A549 (cell line): ENCODE measurements at regions not wholly inside any gene's neighbourhood (a gene's known extent, or its start where the extent isn't known, plus 50 kb on each side); places are given as distances from the start of the nearest gene placed in this dataset.

Experiments
- ATAC-seq, 2 experiments: fragments of 200-7000 bp in 1 of 2; fragments of >200 bp in 1 of 2; cut with Nextera tagmentation in 1 of 2; cut with Tn5 transposase in 1 of 2; 3 replicates each; pipeline versions ENCODE4 v1.8.0 to v1.9.1; 2018 to 2020; ENCODE audit warnings: mild to moderate bottlenecking in 1 of 2, moderate library complexity in 1 of 2
- CTCF ChIA-PET: fragments of 300-600 bp; sonication (Branson Sonifier 250); formaldehyde crosslinking; extraction: SDS; loops from one replicate; lab custom pipeline; 2021; ENCODE audit warnings: antibody characterized with exemption, inconsistent platforms; lab: Yijun Ruan, JAX
- POLR2A ChIA-PET: fragments of 350-600 bp; formaldehyde crosslinking; extraction: SDS; loops from one replicate; lab custom pipeline; 2021; ENCODE audit warnings: antibody characterized with exemption, inconsistent platforms; lab: Yijun Ruan, JAX
- DNase-seq, 2 experiments: peaks; one replicate each; pipeline versions ENCODE4 v3.0.0 to v3.0.0-alpha.2; 2011 to 2016; ENCODE audit warnings: low read depth in 1 of 2, low spot score in 1 of 2
- FAIRE-seq: peaks from 2 replicates; lab custom pipeline; 2011; peaks lifted over from hg19 to GRCh38; lab: Jason Lieb, UNC
- H3K27ac ChIP-seq, 2 experiments: fragments of >200 bp; sonication (Bioruptor Twin); formaldehyde crosslinking; 3 replicates each; pipeline ENCODE4 v1.5.1; 2016 to 2017
- H3K4me1 ChIP-seq: fragments of >200 bp; sonication (Bioruptor Twin); formaldehyde crosslinking; 3 replicates; pipeline ENCODE4 v1.6.1; 2016
- H3K4me2 ChIP-seq: fragments of >200 bp; sonication (Bioruptor Twin); formaldehyde crosslinking; 3 replicates; pipeline ENCODE4 v1.6.1; 2016
- H3K4me3 ChIP-seq: fragments of >200 bp; sonication (Bioruptor Twin); formaldehyde crosslinking; 3 replicates; pipeline ENCODE4 v1.5.1; 2016
- H3K9me3 ChIP-seq: fragments of >200 bp; sonication (Bioruptor Twin); formaldehyde crosslinking; 3 replicates; pipeline ENCODE4 v1.6.1; 2016
- CBX2 ChIP-seq: fragments of 200-600 bp; sonication (generic); IDR thresholded peaks from 2 replicates; pipeline ENCODE4 v1.6.1; 2016; ENCODE audit warnings: low read depth, mild to moderate bottlenecking, borderline replicate concordance
- CBX8 ChIP-seq: fragments of 200-600 bp; sonication (generic); IDR thresholded peaks from 2 replicates; pipeline ENCODE4 v1.6.1; 2016
- CEBPB ChIP-seq, 2 experiments: fragments of >200 bp in 1 of 2; sonication (Bioruptor Twin) in 1 of 2; formaldehyde crosslinking in 1 of 2; IDR thresholded peaks; 2 replicates each; pipeline ENCODE4 v1.6.1; 2012 to 2016
- CHD4 ChIP-seq: fragments of 200-600 bp; sonication (generic); IDR thresholded peaks from 2 replicates; pipeline ENCODE4 v1.6.1; 2016; ENCODE audit warnings: antibody characterized with exemption, mild to moderate bottlenecking, borderline replicate concordance
- CTCF ChIP-seq: fragments of >200 bp; sonication (Bioruptor Twin); formaldehyde crosslinking; IDR thresholded peaks from 3 replicates; pipeline ENCODE4 v1.5.1; 2016
- EHF ChIP-seq: fragments of 250-450 bp; sonication (Bioruptor Pico); IDR thresholded peaks from 2 replicates; pipeline ENCODE4 v1.5.0; 2020; ENCODE audit warnings: mild to moderate bottlenecking
- EHMT2 ChIP-seq: fragments of 200-600 bp; sonication (generic); IDR thresholded peaks from 2 replicates; pipeline ENCODE4 v1.6.1; 2016; ENCODE audit warnings: antibody characterized with exemption, low read depth, mild to moderate bottlenecking, moderate library complexity
- EP300 ChIP-seq, 2 experiments: fragments of >200 bp; sonication (Bioruptor Twin); formaldehyde crosslinking; IDR thresholded peaks; 2 replicates in 1 of 2; 3 replicates in 1 of 2; pipeline ENCODE4 v1.6.1; 2016 to 2017
- FOSB ChIP-seq: fragments of 250-450 bp; sonication (Bioruptor Pico); IDR thresholded peaks from 2 replicates; pipeline ENCODE4 v1.5.0; 2020; ENCODE audit warnings: mild to moderate bottlenecking, moderate library complexity
- FOSL2 ChIP-seq, 2 experiments: fragments of 450-650 bp in 1 of 2; fragments of >200 bp in 1 of 2; sonication (Bioruptor Twin) in 1 of 2; formaldehyde crosslinking; IDR thresholded peaks; 2 replicates each; pipeline versions ENCODE4 v1.5.0 to v1.6.1; 2016 to 2020; ENCODE audit warnings: mild to moderate bottlenecking in 1 of 2, moderate library complexity in 1 of 2
- HDAC2 ChIP-seq: fragments of 200-600 bp; sonication (generic); IDR thresholded peaks from 2 replicates; pipeline ENCODE4 v1.6.1; 2016
- HOXB5 ChIP-seq: fragments of 250-450 bp; sonication (Bioruptor Pico); IDR thresholded peaks from 2 replicates; pipeline ENCODE4 v1.5.0; 2020; ENCODE audit warnings: mild to moderate bottlenecking, moderate library complexity
- JUN ChIP-seq, 2 experiments: fragments of >200 bp; sonication (Bioruptor Twin); formaldehyde crosslinking; IDR thresholded peaks; 2 replicates in 1 of 2; 3 replicates in 1 of 2; pipeline ENCODE4 v1.6.1; 2016 to 2017
- MAZ ChIP-seq: fragments of 150-350 bp; IDR thresholded peaks from 2 replicates; pipeline ENCODE4 v1.6.1; 2014; ENCODE audit warnings: antibody characterized with exemption, low read depth, low read length, borderline replicate concordance
- MYC ChIP-seq: IDR thresholded peaks from 2 replicates; pipeline ENCODE4 v1.6.1; 2012; ENCODE audit warnings: mild to moderate bottlenecking, inconsistent platforms, low read length, improper control_type of control experiment, borderline replicate concordance
- PHF8 ChIP-seq: fragments of 200-600 bp; sonication (generic); IDR thresholded peaks from 2 replicates; pipeline ENCODE4 v1.6.1; 2016; ENCODE audit warnings: low read depth, mild to moderate bottlenecking, antibody characterized with exemption, moderate library complexity, borderline replicate concordance
- POLR2AphosphoS2 ChIP-seq: conservative IDR thresholded peaks from 2 replicates; pipeline ENCODE4 v1.6.1; 2012; ENCODE audit warnings: low read length, improper control_type of control experiment, inconsistent platforms
- RAD21 ChIP-seq, 2 experiments: fragments of >200 bp in 1 of 2; sonication (Bioruptor Twin) in 1 of 2; formaldehyde crosslinking in 1 of 2; IDR thresholded peaks in 1 of 2; conservative IDR thresholded peaks in 1 of 2; 2 replicates in 1 of 2; 3 replicates in 1 of 2; pipeline ENCODE4 v1.6.1; 2012 to 2018; ENCODE audit warnings: inconsistent platforms in 1 of 2
- RARB ChIP-seq: fragments of 250-450 bp; sonication (Bioruptor Pico); IDR thresholded peaks from 2 replicates; pipeline ENCODE4 v1.8.0; 2021; ENCODE audit warnings: mild to moderate bottlenecking, moderate library complexity
- RCOR1 ChIP-seq: fragments of 150-350 bp; IDR thresholded peaks from 2 replicates; pipeline ENCODE4 v1.6.1; 2014; ENCODE audit warnings: antibody characterized with exemption, low read length, low read depth
- RNF2 ChIP-seq: fragments of 200-600 bp; sonication (generic); IDR thresholded peaks from 2 replicates; pipeline ENCODE4 v1.6.1; 2016; ENCODE audit warnings: low read depth, mild to moderate bottlenecking, antibody characterized with exemption, moderate library complexity, borderline replicate concordance
- TFCP2L1 ChIP-seq: fragments of 250-450 bp; sonication (Bioruptor Pico); IDR thresholded peaks from 2 replicates; pipeline ENCODE4 v1.5.0; 2021; ENCODE audit warnings: mild to moderate bottlenecking
- ZC3H11A ChIP-seq: fragments of 450-650 bp; IDR thresholded peaks from 2 replicates; pipeline ENCODE4 v1.6.1; 2014; ENCODE audit warnings: antibody characterized with exemption, mild to moderate bottlenecking
- WGBS: methylation state at CpG from one replicate; pipeline ENCODE4 v1.1.6; 2017; ENCODE audit errors: missing lambda C conversion rate; 5-methylcytosine and 5-hydroxymethylcytosine counted together
- TF ChIP-seq, protein P1 (sequence below): fragments of >200 bp; sonication (Bioruptor Twin); formaldehyde crosslinking; IDR thresholded peaks from 2 replicates; pipeline ENCODE4 v1.6.1; 2016
- TF ChIP-seq, protein P2 (sequence below): fragments of 150-350 bp; IDR thresholded peaks from 2 replicates; pipeline ENCODE4 v1.6.1; 2014; ENCODE audit warnings: low read depth, mild to moderate bottlenecking, low read length
- TF ChIP-seq, protein P3 (sequence below): fragments of 250-450 bp; sonication (Bioruptor Pico); IDR thresholded peaks from 2 replicates; pipeline ENCODE4 v1.5.0; 2021; ENCODE audit warnings: mild to moderate bottlenecking, moderate library complexity, borderline replicate concordance

DNA sequence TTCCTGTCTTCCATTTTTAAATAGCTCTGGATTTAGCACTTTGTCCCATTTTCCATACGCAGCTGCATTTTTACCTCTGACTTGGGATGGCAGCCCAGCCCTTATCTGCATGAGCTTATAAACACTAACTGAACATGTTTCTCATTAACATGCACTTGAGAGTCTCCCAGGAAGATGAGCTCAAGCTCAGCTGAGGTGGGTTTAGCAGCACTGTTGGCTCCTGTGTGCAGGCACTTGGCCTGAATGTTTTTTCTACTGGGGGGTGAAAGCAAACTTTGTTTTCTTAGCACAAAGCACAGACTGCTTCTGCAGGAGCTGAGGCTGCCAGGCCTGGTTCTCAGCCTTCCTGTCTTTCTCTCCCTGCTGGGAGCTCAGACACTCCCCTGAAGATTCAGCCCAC is 1093.6 kb upstream of the AUTS2 start:
- H3K9me3 ChIP-seq = peaks cover 14% of the 10 kb centered on the region; the same call in 2 of the 3 replicates
- H3K27ac ChIP-seq = no peak overlapping the region
- no peak for TF ChIP-seq FOSL2 (IDR thresholded peaks at IDR 0.05)
- no peak for TF ChIP-seq FOSL2 (CRISPR knock-in tag; IDR thresholded peaks at IDR 0.05)
- TF ChIP-seq EHF = no peak
- TF ChIP-seq RCOR1 = no peak
- TF ChIP-seq CEBPB (IDR thresholded peaks at IDR 0.05) = no peak
- TF ChIP-seq MAZ = no peak
- TF ChIP-seq EP300 (IDR thresholded peaks at IDR 0.05) = no peak
- no peak for TF ChIP-seq EHMT2
- no peak overlapping the region for H3K4me2 ChIP-seq
- POLR2A ChIA-PET = no interaction called here
- CTCF ChIA-PET = no interaction called here
- H3K4me1 ChIP-seq = no peaks in the 10 kb centered on the region
- FAIRE-seq = no peak
- no peak overlapping the region for H3K4me3 ChIP-seq
- WGBS = 88% methylated on average over 1 of the region's 1 CpG
- no peak for DNase-seq
- no peak for ATAC-seq

DNA sequence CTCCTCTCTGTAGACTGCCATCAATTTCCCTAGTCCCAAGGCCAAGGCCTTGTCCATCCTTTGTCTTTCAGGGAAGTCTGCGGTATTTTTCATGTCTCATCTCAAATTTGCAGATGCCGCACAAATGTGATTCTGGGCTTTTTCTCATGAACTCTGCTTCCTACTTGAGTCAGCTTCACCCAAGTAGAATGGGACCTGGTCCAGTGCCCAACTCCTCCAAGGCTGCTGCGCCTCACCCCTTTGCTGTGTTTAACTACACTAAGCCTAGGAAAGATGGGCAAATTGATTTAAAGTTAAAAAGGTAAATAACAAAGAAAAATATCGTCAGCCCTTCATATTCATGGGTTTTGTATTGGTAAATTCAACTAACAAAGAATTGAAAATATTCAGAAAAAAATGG is 1092.6 kb upstream of the AUTS2 start:
- no peak for TF ChIP-seq MAZ
- TF ChIP-seq PHF8 = no peak
- no peak for TF ChIP-seq CBX2
- TF ChIP-seq RNF2 = no peak
- TF ChIP-seq MYC = no peak
- no peak for TF ChIP-seq EP300 (IDR thresholded peaks at IDR 0.05)
- TF ChIP-seq ZC3H11A = no peak
- no peak for TF ChIP-seq CHD4
- TF ChIP-seq, protein P1, sequence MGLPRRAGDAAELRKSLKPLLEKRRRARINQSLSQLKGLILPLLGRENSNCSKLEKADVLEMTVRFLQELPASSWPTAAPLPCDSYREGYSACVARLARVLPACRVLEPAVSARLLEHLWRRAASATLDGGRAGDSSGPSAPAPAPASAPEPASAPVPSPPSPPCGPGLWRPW = no peak
- no peak for TF ChIP-seq POLR2AphosphoS2
- TF ChIP-seq, protein P2, sequence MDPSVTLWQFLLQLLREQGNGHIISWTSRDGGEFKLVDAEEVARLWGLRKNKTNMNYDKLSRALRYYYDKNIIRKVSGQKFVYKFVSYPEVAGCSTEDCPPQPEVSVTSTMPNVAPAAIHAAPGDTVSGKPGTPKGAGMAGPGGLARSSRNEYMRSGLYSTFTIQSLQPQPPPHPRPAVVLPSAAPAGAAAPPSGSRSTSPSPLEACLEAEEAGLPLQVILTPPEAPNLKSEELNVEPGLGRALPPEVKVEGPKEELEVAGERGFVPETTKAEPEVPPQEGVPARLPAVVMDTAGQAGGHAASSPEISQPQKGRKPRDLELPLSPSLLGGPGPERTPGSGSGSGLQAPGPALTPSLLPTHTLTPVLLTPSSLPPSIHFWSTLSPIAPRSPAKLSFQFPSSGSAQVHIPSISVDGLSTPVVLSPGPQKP = no peak
- TF ChIP-seq EHF = no peak
- TF ChIP-seq TFCP2L1 (CRISPR knock-in tag) = no peak
- TF ChIP-seq JUN (IDR thresholded peaks at IDR 0.05) = no peak
- ATAC-seq = no peak
- POLR2A ChIA-PET = no interaction called here
- no peak overlapping the region for H3K4me2 ChIP-seq
- no peaks in the 10 kb centered on the region for H3K4me1 ChIP-seq
- H3K9me3 ChIP-seq = peaks cover 16% of the 10 kb centered on the region; the same call in 2 of the 3 replicates
- CTCF ChIA-PET = interaction anchor here (0.6 kb wide), 1 partner anchor 107 kb away, joined by 3 read pairs; no protein-coding TSS in a partner anchor
- no peak for DNase-seq
- 56% methylated on average over 4 of the region's 4 CpGs for WGBS
- H3K27ac ChIP-seq = no peak overlapping the region
- no peak for FAIRE-seq
- H3K4me3 ChIP-seq = no peak overlapping the region

DNA sequence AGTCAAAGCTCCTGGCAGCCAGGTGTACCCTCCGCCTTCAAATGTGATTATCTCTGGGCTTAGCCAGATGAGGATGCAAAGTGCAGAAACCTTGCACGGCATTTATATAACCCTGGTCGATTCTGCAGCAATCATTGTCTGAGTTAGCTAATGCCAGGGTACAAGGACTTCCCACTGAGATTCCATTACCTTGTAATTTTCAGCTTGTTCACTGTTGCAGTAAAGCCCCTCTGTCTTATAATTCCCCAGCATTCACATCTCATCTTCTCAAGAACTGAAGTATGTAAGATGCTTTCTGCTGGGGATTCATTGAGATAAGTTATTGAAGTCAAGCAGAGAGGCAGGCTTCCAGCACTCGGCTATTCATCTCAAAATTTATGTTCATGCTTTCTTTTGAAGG is 1090.6 kb upstream of the AUTS2 start:
- CTCF ChIA-PET = interaction anchor here (0.6 kb wide), 1 partner anchor 650 kb away, joined by 3 read pairs; no protein-coding TSS in a partner anchor
- no peak for FAIRE-seq
- POLR2A ChIA-PET = no interaction called here

More for the DNA sequence above, 1090.6 kb upstream of the AUTS2 start:
- TF ChIP-seq CBX8 = no peak
- TF ChIP-seq, protein P3, sequence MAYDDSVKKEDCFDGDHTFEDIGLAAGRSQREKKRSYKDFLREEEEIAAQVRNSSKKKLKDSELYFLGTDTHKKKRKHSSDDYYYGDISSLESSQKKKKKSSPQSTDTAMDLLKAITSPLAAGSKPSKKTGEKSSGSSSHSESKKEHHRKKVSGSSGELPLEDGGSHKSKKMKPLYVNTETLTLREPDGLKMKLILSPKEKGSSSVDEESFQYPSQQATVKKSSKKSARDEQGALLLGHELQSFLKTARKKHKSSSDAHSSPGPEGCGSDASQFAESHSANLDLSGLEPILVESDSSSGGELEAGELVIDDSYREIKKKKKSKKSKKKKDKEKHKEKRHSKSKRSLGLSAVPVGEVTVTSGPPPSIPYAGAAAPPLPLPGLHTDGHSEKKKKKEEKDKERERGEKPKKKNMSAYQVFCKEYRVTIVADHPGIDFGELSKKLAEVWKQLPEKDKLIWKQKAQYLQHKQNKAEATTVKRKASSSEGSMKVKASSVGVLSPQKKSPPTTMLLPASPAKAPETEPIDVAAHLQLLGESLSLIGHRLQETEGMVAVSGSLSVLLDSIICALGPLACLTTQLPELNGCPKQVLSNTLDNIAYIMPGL = no peak
- TF ChIP-seq RNF2 = no peak
- TF ChIP-seq POLR2AphosphoS2 = no peak
- TF ChIP-seq ZC3H11A = no peak
- no peak for TF ChIP-seq HOXB5 (CRISPR knock-in tag)
- TF ChIP-seq HDAC2 = no peak
- no peak for TF ChIP-seq RAD21 (conservative IDR thresholded peaks at IDR 0.05 in 1 of 2, IDR thresholded peaks at IDR 0.05 in 1 of 2)
- no peak for TF ChIP-seq RARB (CRISPR knock-in tag)
- TF ChIP-seq RCOR1 = no peak
- no peak for TF ChIP-seq EP300 (IDR thresholded peaks at IDR 0.05)
- TF ChIP-seq MAZ = no peak
- no peak for TF ChIP-seq FOSB (CRISPR knock-in tag)
- TF ChIP-seq, protein P2 = no peak
- TF ChIP-seq CTCF = no peak
- TF ChIP-seq, all 56 proteins: peak for 0
- no peak overlapping the region for H3K27ac ChIP-seq
- no peak overlapping the region for H3K4me3 ChIP-seq
- peaks cover 16% of the 10 kb centered on the region; the same call in 2 of the 3 replicates for H3K9me3 ChIP-seq
- no peak overlapping the region for H3K4me2 ChIP-seq
- no peak for DNase-seq
- no peaks in the 10 kb centered on the region for H3K4me1 ChIP-seq
- no peak for ATAC-seq
- WGBS = 42% methylated on average over 4 of the region's 4 CpGs
